ENCODE measurements at regions not wholly inside any gene's neighbourhood (a gene's known extent, or its start where the extent isn't known, plus 50 kb on each side); places are given as distances from the start of the nearest gene placed in this dataset.
"Not testable (repeated sequence)": the region's sequence is repeated elsewhere in the genome, so short reads cannot be mapped to it uniquely, and the experiment has no call there.

DNA sequence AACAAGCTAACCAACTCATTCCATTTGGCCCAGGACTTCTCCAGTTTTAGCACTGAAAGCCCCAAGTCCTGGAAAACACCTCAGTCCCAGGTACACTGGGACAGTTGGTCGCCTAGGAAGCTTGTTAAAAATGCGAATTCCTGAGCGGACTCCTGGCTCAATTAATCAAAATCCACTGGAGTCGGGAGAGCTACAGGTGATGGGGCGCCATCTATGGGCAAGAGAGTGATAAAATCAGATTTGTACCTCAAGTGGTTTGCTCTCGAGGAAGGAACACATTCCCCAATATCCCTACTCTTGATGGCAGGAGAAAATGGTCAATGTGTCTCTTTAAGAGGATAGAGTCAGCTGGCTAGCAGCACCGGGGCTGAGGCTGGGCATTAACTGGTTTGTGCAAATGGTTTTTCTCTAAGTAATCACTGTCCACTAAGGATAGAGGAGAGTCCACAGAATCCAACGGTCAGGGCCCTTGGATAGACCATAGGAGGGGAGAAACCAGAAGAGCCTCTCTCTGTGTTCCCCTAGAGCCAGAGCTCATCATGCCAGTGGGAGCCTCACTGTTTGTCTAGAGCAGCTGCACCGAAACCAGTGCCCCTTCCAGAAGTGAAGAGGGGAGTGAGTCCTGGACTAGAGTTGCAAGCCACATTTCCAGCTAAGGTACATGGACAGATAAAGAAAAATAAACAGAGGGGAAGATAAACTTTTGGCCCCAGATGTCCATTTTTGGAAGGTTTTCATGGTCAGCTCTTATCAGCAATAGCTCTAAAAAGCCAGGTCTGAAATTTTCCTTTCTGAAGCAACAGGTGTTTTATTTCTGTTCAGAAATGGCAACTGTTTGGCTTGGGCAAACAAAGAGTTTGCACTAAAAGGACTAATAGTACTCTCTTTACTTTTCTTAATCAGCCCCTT, 148.5 kb downstream of the TENT5C start:
- peak; percentile 58 for DNase-seq (ENCODE audit: low spot score)

- no peak for DNase-seq (ENCODE audit: low spot score)
These were observed 151.8 kb downstream of the TENT5C start for GRCh38 chr1:117757668-117758067.

- peak; percentile 89 for DNase-seq (ENCODE audit: low spot score)
These were observed 152.8 kb downstream of the TENT5C start for GRCh38 chr1:117758444-117759316.

DNA sequence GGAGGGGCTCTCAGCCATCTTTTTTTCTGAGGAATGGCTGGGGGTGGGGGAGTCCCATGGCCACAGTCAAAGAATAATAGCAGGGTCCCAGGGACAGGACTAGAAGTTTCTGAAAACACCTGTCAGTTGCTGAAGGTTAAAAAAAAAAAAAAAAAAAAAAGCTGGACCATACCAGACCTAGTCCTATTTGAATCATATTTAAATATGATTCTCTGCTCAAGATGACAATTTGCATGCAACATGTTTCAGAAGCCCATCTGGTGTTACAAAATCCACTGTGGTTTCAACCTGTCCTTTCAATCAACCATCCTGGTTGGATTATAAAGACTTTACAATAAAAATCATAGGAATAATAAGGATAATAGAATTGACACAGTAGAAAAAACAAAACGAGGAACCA, 153.7 kb downstream of the TENT5C start:
- DNase-seq (ENCODE audit: low spot score): no peak

DNA sequence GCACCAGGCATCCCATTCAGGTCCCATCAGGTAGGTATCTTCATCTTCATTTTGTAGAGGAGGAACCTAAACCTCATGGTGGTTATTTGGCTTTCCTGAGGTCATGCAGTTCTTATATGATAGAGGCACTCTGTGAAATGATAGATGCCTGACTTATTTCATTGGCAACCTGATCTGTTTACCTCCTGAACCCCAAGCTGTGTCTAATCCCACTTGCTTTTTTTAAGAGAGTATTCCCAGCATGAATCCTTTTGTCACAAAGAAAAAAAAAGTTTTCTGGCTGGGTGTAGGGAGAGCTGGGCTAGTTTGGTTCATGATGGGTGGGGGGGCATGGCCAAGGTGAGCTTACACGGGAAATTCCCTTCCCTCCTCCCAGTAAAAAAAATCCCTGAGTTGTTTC, 154.2 kb downstream of the TENT5C start:
- DNase-seq (ENCODE audit: low spot score): no peak

DNA sequence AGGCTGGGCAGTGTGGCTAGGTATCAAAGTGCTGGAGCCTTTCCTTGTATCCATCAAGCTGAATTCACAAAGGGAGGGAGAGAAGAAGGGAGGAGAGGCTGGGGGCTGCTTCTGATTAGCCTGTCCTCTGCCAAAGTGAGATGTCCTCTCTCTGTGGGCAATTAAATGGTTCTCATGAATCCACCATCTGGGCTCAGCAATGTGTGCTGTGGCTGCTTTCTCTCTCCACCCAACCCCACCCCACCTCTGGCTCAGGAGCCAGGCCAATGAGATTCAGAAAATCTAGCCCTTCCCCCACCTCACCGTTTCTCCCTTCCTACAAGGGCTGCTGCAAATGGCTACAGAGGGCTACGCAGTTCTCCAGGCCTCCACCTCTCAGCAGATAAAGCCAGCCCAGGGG, 154.6 kb downstream of the TENT5C start:
- DNase-seq (ENCODE audit: low spot score): no peak

DNA sequence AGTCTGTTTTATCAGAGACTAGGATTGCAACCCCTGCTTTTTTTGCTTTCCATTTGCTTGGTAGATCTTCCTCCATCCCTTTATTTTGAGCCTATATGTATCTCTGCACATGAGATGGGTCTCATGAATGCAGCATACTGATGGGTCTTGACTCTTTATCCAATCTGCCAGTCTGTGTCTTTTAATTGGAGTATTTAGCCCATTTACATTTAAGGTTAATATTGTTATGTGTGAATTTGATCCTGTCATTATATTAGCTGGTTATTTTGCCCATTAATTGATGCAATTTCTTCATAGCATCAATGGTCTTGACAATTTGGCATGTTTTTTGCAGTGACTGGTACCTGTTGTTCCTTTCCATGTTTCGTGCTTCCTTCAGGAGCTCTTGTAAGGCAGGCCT, 161.7 kb downstream of the GDAP2 start:
- not testable (repeated sequence) for DNase-seq (ENCODE audit: low spot score)

DNA sequence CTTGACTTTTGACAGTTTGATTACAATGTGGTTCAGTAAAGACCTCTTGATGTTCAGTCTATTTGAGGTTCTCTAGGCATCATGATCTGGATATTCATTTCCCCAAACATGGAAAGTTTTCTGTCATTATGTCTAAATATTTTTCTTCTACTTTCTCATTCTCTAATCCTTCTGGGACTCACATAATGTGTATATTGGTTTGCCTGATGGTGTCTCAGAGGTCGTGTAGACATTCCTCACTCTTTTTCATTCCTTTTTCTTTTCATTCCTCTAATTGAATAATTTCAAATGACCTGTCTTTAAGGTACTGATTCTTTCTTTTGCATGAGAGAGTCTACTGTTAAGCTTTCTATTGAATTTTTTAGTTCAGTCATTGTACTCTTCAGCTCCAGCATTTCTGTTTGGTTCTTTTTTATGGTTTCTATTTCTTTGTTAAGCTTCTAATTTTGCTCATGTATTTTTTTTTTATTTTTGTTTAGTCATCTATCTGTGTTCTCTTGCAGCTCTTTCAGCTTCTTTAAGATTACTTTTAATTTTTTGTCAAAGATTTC, 158.4 kb downstream of the GDAP2 start:
- DNase-seq (ENCODE audit: low spot score): no peak

DNA sequence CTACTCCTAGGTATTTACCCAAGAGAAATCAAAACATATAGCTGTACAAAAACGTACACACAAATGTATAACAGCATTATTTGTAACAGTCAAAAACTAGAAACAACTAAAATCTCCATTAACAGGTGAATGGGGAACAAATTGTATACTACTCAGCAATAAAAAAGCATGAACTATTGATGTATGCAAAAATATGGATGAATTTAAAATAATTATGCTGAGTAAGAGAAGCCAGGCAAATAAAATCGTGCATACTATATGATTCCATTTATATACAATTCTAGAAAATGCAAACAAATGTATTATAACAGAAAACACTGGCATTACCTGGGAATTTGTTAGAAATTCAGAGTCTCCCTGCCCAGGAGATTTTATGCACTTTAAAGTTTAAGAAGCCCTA, 150.1 kb downstream of the GDAP2 start:
- no peak for DNase-seq (ENCODE audit: low spot score)

DNA sequence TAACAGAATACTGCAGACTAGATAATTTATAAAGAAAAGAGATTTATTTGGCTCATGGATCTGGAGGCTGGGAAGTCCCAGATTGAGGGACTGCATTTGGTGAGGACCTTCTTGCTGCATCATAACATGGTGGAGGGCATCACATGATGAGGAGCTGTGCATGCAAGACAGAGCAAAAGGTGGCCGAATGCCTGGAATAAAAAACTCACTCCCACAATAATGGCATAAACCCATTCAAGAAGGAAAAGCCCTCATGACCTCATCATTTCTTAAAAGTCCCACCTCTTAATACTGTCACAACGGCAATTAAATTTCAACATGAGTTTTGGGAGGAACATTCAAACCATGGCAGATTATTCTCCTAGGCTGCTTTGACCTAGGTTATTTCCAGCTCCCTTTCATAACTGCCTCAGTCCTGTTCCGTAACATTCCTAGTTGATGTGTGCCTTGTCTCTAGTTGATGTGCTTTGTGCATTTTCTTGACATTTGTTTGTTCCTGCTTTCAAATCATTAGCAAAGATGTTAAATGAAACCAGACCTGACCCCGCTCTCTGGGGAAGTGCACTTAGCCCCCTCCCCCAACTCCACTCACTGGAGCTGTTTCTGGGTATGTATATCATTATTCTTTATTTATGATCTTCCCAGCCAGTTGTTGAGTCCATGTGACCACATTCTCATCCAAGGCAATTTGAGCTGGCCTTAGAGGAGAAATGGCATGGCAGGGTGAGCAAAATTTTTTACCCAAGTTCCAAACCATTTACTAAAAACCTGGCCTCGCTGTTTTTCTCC, 148.5 kb downstream of the GDAP2 start:
- DNase-seq (ENCODE audit: low spot score): no peak

- DNase-seq (ENCODE audit: low spot score): no peak
These were observed 147.4 kb downstream of the GDAP2 start for GRCh38 chr1:117782056-117782455.

GRCh38 chr1:117783606-117784396, 145.6 kb downstream of the GDAP2 start:
- DNase-seq (ENCODE audit: low spot score): no peak

- no peak for DNase-seq (ENCODE audit: low spot score)
These were observed 141.4 kb downstream of the GDAP2 start for GRCh38 chr1:117788014-117788413.

- no peak for DNase-seq (ENCODE audit: low spot score)
These were observed 136.0 kb downstream of the GDAP2 start for GRCh38 chr1:117793413-117793812.

DNA sequence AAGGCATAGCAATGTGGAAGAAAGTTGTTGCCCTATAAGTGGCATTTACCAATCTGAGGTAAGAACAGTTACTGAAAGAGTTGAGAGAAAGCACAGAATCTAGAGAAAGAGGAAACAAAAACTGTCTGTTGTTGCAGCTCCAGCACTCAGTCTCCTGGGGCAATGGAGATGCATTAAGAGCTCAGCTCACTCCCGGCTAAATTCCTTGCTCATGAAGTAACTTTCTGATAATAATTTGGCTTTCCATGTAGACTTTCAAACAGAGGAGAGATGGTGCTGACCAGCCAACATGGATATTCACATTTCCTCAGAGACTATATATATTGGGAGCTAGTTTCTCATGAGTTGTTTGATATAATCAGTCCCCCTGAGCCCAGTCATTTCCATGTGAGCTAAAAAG, 135.3 kb downstream of the GDAP2 start:
- DNase-seq (ENCODE audit: low spot score): no peak

DNA sequence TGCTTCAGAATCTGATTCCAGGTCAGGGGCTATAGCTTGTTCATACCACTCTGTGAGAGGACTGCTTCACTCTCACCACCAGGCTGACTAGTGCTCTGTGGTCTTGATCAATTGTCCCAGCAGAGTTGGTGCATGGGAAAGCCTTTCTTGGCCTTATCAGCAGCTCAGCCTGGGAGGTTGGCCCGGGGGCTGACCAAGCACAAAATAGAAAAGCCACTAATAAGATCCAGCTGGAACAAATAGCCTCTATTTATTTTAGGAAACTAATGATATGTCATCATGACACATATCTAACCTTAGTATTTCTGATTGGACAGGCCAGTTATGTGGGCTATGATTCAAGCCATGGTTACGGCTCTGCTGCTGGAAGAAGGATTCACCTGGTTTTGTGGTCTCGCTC, 134.2 kb downstream of the GDAP2 start:
- DNase-seq (ENCODE audit: low spot score): no peak

- DNase-seq (ENCODE audit: low spot score): no peak
These were observed 133.6 kb downstream of the GDAP2 start for GRCh38 chr1:117795792-117796191.

DNA sequence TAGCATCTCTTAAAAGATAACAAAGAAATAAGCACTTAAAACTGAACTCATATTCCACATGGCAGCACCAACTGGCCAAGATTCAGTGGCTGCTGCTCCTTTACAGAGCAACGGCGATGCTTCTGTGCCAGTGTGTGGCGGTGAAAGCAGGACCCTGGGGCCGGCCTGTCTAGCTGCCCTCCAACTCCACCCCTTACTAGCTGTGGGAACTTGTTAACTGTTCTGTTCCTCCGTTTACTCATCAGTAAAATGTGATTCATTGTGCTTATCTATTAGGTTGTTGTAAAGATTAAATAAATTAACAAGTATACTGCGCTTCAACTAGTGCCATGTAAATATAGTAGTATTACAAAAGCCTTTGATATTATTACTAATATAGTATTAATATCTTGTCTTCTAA, 133.2 kb downstream of the GDAP2 start:
- no peak for DNase-seq (ENCODE audit: low spot score)

GRCh38 chr1:117798550-117798949, 130.9 kb downstream of the GDAP2 start:
- no peak for DNase-seq (ENCODE audit: low spot score)

DNA sequence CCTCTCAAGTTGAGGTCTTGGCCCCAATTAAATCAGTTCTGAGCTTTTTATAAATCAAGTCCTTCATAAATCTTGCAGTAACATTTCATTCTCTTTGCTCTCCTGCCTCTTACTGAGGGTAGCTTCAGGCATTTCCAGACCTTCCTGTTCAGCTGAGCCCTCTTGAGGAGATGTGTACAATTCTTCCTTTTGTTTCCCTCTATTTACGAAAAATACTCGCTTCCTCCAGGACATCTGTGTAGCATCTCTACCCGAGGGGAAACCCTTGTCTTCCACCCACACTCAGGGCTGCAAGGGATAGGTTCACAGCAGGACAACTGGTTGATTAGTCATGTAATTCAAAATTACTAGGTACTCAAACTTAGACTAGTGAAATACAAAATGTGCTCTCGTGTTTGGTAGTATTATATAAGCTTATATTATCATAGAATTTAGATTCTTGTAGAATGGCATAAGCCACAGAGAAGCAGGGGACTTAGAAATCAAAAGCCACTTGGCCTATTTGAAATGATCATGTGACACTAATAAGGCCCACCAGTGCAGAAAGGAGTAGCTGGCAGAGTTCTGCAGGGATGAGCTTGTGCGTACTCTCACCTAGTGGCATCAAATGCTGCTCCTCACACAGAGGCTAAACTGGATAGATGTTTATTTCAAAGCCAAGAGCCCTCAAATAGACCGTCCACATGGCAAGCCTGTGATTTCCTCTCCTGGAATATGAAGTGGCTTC, 126.7 kb downstream of the GDAP2 start:
- no peak for DNase-seq (ENCODE audit: low spot score)

Measured in NAMALWA (cell line).